ENCODE measurements at regions not wholly inside any gene's neighbourhood (a gene's known extent, or its start where the extent isn't known, plus 50 kb on each side); places are given as distances from the start of the nearest gene placed in this dataset.
"Not testable (repeated sequence)": the region's sequence is repeated elsewhere in the genome, so short reads cannot be mapped to it uniquely, and the experiment has no call there.

DNA sequence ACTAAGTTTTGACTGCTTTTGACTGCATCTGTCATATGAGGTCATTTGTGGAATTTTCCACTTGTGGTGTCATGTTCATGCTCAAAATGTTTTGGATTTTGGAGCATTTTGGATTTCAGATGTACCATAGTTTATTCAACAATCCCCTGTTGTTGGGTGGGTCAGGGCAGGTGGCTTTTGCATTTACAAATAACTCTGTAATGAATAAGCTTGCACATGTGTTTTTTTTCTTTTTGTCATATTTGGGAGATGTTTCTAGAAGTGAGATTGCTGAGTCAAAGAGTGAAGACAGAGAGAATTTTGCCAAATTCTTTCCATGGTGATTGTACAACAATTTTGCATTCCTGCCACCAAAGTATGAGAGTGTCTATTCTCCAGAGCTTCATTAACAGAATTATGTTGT is 62.4 kb upstream of the ADPGK start:
- Histone ChIP-seq H3K4me1 (no peaks in the 10 kb centered on the region), H3K4me3 (no peak overlapping the region), H3K27ac (no peak overlapping the region), H3K36me3 (no peaks in the 10 kb centered on the region), H3K27me3 (peaks cover 9% of the 10 kb centered on the region), H3K9me3 (no peaks in the 10 kb centered on the region)
- TF ChIP-seq POLR2AphosphoS5 (IDR thresholded peaks at IDR 0.05) (no peak), POLR2A (IDR thresholded peaks at IDR 0.05) (no peak), EP300 (IDR thresholded peaks at IDR 0.05) (no peak)
- TF ChIP-seq, protein P1, sequence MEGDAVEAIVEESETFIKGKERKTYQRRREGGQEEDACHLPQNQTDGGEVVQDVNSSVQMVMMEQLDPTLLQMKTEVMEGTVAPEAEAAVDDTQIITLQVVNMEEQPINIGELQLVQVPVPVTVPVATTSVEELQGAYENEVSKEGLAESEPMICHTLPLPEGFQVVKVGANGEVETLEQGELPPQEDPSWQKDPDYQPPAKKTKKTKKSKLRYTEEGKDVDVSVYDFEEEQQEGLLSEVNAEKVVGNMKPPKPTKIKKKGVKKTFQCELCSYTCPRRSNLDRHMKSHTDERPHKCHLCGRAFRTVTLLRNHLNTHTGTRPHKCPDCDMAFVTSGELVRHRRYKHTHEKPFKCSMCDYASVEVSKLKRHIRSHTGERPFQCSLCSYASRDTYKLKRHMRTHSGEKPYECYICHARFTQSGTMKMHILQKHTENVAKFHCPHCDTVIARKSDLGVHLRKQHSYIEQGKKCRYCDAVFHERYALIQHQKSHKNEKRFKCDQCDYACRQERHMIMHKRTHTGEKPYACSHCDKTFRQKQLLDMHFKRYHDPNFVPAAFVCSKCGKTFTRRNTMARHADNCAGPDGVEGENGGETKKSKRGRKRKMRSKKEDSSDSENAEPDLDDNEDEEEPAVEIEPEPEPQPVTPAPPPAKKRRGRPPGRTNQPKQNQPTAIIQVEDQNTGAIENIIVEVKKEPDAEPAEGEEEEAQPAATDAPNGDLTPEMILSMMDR (IDR thresholded peaks at IDR 0.05): no peak
- DNase-seq (ENCODE audit: low spot score in 2 of 2): no peak

DNA sequence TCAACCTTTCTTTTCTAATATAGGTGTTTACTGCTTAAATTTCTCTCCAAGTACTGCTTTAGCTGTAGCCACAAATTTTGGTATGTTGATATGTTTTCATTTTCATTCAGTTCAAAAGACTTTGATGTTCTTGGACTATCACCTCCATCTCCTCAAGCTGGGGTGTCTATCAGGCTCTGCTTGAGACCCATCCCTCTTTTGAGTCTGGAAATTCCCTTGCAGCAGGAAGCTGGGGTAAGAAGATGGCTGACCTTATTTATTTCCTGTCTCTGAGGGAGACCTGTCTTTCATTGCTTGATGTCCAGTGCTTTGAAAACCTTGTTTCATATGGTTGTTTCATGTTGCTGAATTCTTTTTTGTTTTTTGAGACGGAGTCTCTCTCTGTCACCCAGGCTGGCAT is 60.5 kb upstream of the ADPGK start:
- TF ChIP-seq POLR2A (IDR thresholded peaks at IDR 0.05) (no peak), POLR2AphosphoS5 (IDR thresholded peaks at IDR 0.05) (no peak), EP300 (IDR thresholded peaks at IDR 0.05) (no peak)
- TF ChIP-seq, protein P1 (IDR thresholded peaks at IDR 0.05): no peak
- H3K36me3 ChIP-seq: no peaks in the 10 kb centered on the region
- H3K4me1 ChIP-seq: no peaks in the 10 kb centered on the region
- no peak overlapping the region for H3K27ac ChIP-seq
- peaks cover 9% of the 10 kb centered on the region for H3K27me3 ChIP-seq
- WGBS: 100% methylated on average over 1 of the region's 1 CpG
- no peak overlapping the region for H3K4me3 ChIP-seq
- no peaks in the 10 kb centered on the region for H3K9me3 ChIP-seq
- DNase-seq (ENCODE audit: low spot score in 2 of 2): no peak

DNA sequence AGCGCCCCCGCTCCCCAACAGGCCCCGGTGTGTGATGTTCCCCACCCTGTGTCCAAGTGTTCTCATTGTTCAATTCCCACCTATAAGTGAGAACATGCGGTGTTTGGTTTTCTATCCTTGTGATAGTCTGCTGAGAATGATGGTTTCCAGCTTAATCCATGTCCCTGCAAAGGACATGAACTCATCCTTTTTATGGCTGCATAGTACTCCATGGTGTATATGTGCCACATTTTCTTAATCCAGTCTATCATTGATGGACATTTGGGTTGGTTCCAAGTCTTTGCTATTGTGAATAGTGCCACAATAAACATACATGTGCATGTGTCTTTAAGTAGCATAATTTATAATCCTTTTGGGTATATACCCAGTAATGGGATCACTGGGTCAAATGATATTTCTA is 59.8 kb upstream of the ADPGK start:
- not testable (repeated sequence) for H3K27me3 ChIP-seq, H3K27ac ChIP-seq, H3K4me1 ChIP-seq, H3K36me3 ChIP-seq, H3K4me3 ChIP-seq, H3K9me3 ChIP-seq
- WGBS: 98% methylated on average over 4 of the region's 4 CpGs
- DNase-seq (ENCODE audit: low spot score in 2 of 2): peak in 1 of 2 donors; percentile 63

DNA sequence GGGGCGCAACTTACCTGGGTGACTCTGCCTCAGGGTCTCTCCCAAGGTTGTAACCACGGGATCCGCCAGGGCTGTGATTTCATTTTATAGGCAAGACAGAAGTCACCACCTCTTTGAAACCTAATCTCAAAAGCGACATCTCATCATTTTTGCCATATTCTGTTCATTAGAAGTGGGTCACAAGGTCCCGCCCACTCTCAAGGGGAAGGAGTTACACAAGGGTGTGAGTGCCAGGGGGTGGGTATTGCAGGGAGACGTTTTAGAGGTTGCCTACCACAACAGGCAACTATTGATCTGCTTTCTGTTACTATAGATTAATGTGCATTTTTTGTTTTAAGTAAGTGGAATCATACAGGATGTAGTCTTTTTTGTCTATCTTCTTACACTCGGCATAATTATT is 56.6 kb upstream of the ADPGK start:
- H3K27ac ChIP-seq: no peak overlapping the region
- no peak overlapping the region for H3K4me3 ChIP-seq
- TF ChIP-seq POLR2AphosphoS5 (IDR thresholded peaks at IDR 0.05): no peak
- H3K36me3 ChIP-seq: no peaks in the 10 kb centered on the region
- peaks cover 9% of the 10 kb centered on the region for H3K27me3 ChIP-seq
- 74% methylated on average over 7 of the region's 7 CpGs for WGBS
- DNase-seq (ENCODE audit: low spot score in 2 of 2): peak in 1 of 2 donors; percentile 45
- H3K4me1 ChIP-seq: no peaks in the 10 kb centered on the region
- no peaks in the 10 kb centered on the region for H3K9me3 ChIP-seq

DNA sequence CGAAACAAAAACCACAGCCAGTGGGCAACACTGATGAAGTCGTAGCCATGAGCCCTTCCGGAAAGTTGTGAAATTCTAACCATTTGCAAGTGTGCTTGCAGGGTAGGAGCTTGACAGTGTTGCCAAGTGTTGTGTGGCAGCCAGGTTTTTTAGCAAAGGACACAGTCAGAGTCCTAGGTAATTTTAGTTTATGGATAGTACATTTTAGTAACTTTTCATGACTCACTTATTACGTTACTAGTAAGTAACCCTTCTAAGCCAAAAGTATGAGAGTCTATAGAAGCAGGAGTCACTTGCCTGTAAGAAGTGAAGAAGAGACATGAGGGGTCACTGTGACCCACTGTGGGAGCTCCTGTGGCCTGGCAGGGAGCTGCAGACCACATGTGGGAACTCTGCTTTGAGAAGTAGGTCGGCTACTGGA is 54.8 kb upstream of the ADPGK start:
- WGBS: 46% methylated on average over 5 of the region's 5 CpGs
- H3K4me3 ChIP-seq: no peak overlapping the region
- no peaks in the 10 kb centered on the region for H3K36me3 ChIP-seq
- no peaks in the 10 kb centered on the region for H3K4me1 ChIP-seq
- no peak overlapping the region for H3K27ac ChIP-seq
- peaks cover 4% of the 10 kb centered on the region for H3K27me3 ChIP-seq
- no peaks in the 10 kb centered on the region for H3K9me3 ChIP-seq
- TF ChIP-seq POLR2AphosphoS5 (IDR thresholded peaks at IDR 0.05) (no peak), POLR2A (IDR thresholded peaks at IDR 0.05) (no peak), EP300 (IDR thresholded peaks at IDR 0.05) (no peak)
- TF ChIP-seq, protein P1 (IDR thresholded peaks at IDR 0.05): no peak
- DNase-seq (ENCODE audit: low spot score in 2 of 2): peak in 1 of 2 donors; percentile 26

DNA sequence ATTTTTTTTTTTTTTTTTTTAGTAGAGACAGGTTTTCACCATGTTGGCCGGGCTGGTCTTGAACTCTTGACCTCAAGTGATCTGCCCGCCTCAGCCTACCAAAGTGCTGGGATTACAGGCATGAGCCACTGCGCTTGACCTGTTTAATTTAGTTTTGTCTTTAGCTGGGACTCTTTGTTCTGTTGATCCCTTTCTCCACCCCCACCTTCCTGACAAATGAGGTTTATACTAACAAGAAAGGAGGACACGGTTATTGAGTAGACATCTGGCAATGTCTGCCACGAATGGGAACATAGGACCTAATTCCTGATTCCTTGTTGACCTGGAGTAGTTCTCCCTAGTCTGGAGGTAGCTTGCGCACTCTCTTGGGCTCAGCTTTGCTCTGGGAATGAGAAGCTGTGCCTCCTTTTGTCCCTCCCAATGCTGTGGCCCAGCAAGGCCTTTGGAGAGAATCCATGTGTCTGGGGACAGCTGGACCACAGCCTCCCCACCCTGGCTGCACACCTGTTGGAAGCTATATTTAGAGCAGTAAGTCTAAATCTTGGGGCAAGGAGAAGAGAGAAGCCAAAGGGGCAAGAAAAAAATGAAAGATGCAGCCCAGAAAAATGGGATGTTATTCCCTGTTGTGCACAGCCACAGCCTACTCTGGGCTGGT is 53.2 kb upstream of the ADPGK start:
- no peak for TF ChIP-seq POLR2A (IDR thresholded peaks at IDR 0.05)
- TF ChIP-seq, protein P1 (IDR thresholded peaks at IDR 0.05): no peak
- TF ChIP-seq EP300 (IDR thresholded peaks at IDR 0.05): no peak
- TF ChIP-seq POLR2AphosphoS5 (IDR thresholded peaks at IDR 0.05): no peak
- WGBS: 84% methylated on average over 6 of the region's 6 CpGs
- Histone ChIP-seq H3K4me3 (no peak overlapping the region), H3K4me1 (no peaks in the 10 kb centered on the region), H3K36me3 (no peaks in the 10 kb centered on the region), H3K9me3 (no peaks in the 10 kb centered on the region), H3K27ac (no peak overlapping the region), H3K27me3 (no peaks in the 10 kb centered on the region)
- DNase-seq (ENCODE audit: low spot score in 2 of 2): peak in 1 of 2 donors; percentile 6

Data from suprapubic skin (tissue), 4 donors.